NCI-H2081 treated with DMSO at 0.1 percent for 48 hours (cell line): ENCODE measurements at regions not wholly inside any gene's neighbourhood (a gene's known extent, or its start where the extent isn't known, plus 50 kb on each side); places are given as distances from the start of the nearest gene placed in this dataset.
"Not testable (repeated sequence)": the region's sequence is repeated elsewhere in the genome, so short reads cannot be mapped to it uniquely, and the experiment has no call there.

ENCODE experiments used
- DNase-seq: peaks from one replicate; lab custom pipeline; 2025; lab: John Stamatoyannopoulos, UW

DNA sequence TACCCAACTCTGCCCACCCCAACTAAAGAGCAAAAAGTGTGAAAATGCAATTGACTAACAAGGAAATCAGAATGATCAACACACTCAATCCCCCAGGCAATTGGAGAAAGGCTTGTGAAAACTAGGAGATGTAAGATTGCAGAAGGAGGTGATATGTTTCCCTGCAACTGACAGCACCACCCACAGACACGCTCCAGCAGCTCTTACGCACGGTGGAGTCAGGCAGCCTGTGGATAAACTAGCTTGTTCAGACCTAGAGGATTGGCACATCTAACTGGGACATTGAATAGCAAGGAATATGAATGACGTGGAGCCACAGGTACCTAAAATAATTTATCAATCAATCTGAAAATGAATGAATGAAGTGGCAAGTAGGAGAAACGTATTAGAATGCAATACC is 125.7 kb upstream of the MYO3A start:
- DNase-seq: no peak

- no peak for DNase-seq
Observed at GRCh38 chr10:25811052-25811685, 122.9 kb upstream of the MYO3A start.

GRCh38 chr10:25813511-25813910 is 120.5 kb upstream of the MYO3A start:
- DNase-seq: no peak

- DNase-seq: no peak
Observed at GRCh38 chr10:25815236-25815635, 118.8 kb upstream of the MYO3A start.

- peak; percentile 80 for DNase-seq
Observed at GRCh38 chr10:25815999-25816768, 117.8 kb upstream of the MYO3A start.

- no peak for DNase-seq
Observed at GRCh38 chr10:25817200-25817599, 116.8 kb upstream of the MYO3A start.

GRCh38 chr10:25818751-25819150 is 115.3 kb upstream of the MYO3A start:
- DNase-seq: no peak

DNA sequence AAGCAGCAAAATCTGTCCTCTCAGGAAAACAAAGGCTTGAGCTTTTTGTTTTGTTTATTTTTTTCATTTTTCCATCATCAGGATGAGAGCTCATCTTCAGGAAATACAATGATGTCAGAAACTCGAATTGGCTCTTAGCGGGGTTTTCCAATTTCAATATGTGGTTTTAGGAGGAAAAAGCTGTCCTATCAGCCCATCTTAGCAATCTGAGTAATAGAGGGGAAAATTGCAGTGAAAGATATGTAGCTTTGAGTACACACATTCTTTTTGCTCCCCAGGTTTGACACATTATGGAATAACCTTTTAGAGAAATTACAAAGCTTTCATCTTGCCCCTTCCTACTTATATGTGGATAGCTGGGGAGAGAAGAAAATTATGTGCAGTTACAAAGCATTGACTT is 113.6 kb upstream of the MYO3A start:
- DNase-seq: no peak

GRCh38 chr10:25820874-25821273 is 113.2 kb upstream of the MYO3A start:
- peak; percentile 25 for DNase-seq

GRCh38 chr10:25824050-25824449 is 110.0 kb upstream of the MYO3A start:
- no peak for DNase-seq

- no peak for DNase-seq
Observed at GRCh38 chr10:25828475-25828874, 105.6 kb upstream of the MYO3A start.

DNA sequence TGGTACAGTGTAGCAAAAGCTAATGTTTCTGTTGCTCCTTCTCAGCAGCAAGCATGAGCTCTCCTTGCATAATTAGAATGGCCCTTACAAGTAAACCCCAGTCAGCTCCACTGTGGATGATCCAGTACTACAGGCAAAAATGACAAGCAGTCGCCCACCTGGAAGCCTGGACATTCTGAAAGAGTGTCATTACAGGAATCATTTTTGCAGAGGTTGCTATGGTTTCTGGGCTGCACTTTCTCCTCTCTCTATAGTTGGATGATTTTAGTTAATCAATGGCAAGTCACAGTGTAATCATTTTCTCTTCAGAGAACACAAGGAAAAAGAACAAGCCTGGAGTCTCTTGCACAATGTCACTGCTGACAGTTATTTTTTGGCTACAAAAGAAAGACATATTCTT is 102.9 kb upstream of the MYO3A start:
- DNase-seq: no peak

GRCh38 chr10:25839683-25840082 is 94.3 kb upstream of the MYO3A start:
- no peak for DNase-seq

GRCh38 chr10:25840875-25841274 is 93.2 kb upstream of the MYO3A start:
- DNase-seq: not testable (repeated sequence)

- no peak for DNase-seq
Observed at GRCh38 chr10:25842146-25842545, 91.9 kb upstream of the MYO3A start.

DNA sequence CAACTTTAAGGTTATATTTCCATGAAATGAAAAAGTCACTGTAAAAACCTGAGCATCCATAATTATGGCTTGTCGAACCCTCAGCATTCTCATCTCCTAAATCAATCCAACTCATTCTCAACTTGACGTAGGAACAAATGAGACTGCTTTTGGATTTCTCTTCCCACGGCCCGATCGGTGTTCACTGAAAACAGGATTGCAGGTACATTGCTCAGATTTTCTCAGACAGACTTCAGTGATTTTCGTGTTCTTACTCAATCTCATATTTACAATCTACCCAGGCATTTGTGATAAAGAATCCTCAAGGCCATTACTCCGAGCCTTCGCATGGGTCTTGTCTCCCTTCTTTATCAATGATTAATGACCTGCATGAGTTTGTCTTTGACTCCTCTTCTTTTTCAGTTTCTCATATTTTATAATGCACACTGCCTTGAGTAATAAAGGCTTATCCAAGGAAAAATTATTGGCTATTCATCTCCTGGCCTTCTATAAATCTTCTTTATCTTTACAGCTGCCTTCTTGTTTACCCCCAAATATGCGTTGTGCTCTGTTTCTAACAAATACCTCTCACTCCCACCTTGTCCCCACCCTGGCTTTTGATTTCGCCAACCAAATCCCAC is 90.4 kb upstream of the MYO3A start:
- no peak for DNase-seq

GRCh38 chr10:25844716-25845115 is 89.3 kb upstream of the MYO3A start:
- not testable (repeated sequence) for DNase-seq

DNA sequence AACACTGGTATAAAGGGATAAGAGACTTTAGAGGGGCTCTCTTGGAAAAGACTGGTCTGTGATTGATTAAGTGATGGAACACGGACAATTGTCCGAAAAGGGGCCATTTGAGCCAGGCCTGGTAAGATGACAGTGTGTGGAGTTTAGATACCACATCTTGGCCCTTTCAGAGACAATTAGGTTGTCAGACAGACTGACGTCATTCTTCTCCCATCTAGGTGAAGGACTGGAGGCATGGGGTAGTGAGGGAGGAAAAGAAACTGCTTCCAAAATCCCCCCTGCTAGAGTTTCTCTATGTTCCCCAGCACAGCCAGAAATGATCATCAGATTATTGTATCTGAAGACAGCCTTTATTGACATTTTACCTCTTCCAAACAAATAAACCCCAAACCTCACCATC is 84.8 kb upstream of the MYO3A start:
- no peak for DNase-seq

- DNase-seq: no peak
Observed at GRCh38 chr10:25849988-25850387, 84.0 kb upstream of the MYO3A start.

- no peak for DNase-seq
Observed at GRCh38 chr10:25851548-25851947, 82.5 kb upstream of the MYO3A start.

DNA sequence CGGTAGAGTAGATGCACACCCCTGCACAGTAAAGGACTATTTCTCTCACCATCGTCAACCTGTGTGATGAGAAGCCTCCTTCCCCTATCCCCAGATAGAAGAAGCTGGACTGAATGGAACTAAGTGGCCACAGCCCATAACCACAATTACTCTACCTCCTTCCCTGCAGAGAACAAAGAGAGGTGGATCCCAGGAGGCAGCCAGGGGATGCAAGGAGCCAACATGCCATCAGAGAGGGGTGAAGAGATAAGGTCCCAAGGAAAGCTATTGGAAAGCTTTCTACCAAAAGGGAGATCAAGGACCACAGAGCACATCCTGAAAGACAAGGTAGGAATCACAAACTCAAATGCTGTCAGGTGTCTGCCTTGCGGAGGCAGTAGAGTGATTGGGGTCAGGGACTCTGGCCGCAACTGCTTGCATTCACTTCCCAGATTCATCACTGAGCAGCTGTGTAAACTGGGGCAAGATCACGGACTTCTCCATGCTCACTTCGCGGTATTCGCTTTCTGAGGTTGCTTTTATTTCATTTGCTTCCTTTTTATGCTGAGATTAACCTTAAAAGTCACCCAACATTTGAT is 81.6 kb upstream of the MYO3A start:
- no peak for DNase-seq

- DNase-seq: no peak
Observed at GRCh38 chr10:25858076-25858475, 76.0 kb upstream of the MYO3A start.

- no peak for DNase-seq
Observed at GRCh38 chr10:25865267-25865666, 68.8 kb upstream of the MYO3A start.
